OCI-LY3 (cell line): ENCODE measurements at regions not wholly inside any gene's neighbourhood (a gene's known extent, or its start where the extent isn't known, plus 50 kb on each side); places are given as distances from the start of the nearest gene placed in this dataset.

ENCODE experiments used
- H2AFZ ChIP-seq: fragments of 200-600, 300-600 bp; shearing (Covaris generic); 2 replicates; pipeline ENCODE4 v1.6.0; 2014; ENCODE audit warnings: antibody characterized with exemption, low read depth, low read length
- H3K27ac ChIP-seq: fragments of 200-600, 300-600 bp; sonication (generic); 2 replicates; pipeline ENCODE4 v1.5.1; 2014; ENCODE audit warnings: mild to moderate bottlenecking, low read length, moderate library complexity, mixed read lengths
- H3K27me3 ChIP-seq: fragments of 200-600, 300-600 bp; sonication (generic); 2 replicates; pipeline ENCODE4 v1.6.1; 2014; ENCODE audit warnings: low read depth, low read length, mixed read lengths
- H3K36me3 ChIP-seq: fragments of 200-600, 300-600 bp; sonication (generic); replicated peaks from 2 replicates; pipeline ENCODE3; 2014; ENCODE audit warnings: low read depth, low read length, mixed read lengths
- H3K4me1 ChIP-seq: fragments of 300-600, 200-600 bp; sonication (generic); 2 replicates; pipeline ENCODE4 v1.6.1; 2014; ENCODE audit warnings: low read length, mixed read lengths
- H3K4me2 ChIP-seq: fragments of 200-600, 300-600 bp; sonication (generic); 2 replicates; pipeline ENCODE4 v1.6.1; 2014; ENCODE audit warnings: low read length, mixed read lengths
- H3K4me3 ChIP-seq: fragments of 300-600, 200-600 bp; sonication (generic); 2 replicates; pipeline ENCODE4 v1.5.1; 2014; ENCODE audit warnings: antibody characterized with exemption, mild to moderate bottlenecking, low read length, moderate library complexity
- H3K79me2 ChIP-seq: fragments of 300-600, 200-600 bp; shearing (Covaris generic); 2 replicates; pipeline ENCODE4 v1.6.1; 2014; ENCODE audit warnings: mild to moderate bottlenecking, low read length, mixed read lengths
- H3K9ac ChIP-seq: fragments of 300-600, 200-600 bp; shearing (Covaris generic); 2 replicates; pipeline ENCODE4 v1.6.0; 2014; ENCODE audit warnings: mild to moderate bottlenecking, low read length, moderate library complexity
- H3K9me3 ChIP-seq: fragments of 200-600, 300-600 bp; shearing (Covaris generic); 2 replicates; pipeline ENCODE4 v1.6.1; 2014; ENCODE audit warnings: low read length, mixed read lengths; ENCODE audit not compliant: insufficient read depth
- H4K20me1 ChIP-seq: fragments of 200-600, 300-600 bp; sonication (generic); 2 replicates; pipeline ENCODE4 v1.6.1; 2016; ENCODE audit warnings: low read length, mixed read lengths; ENCODE audit not compliant: insufficient read depth
- EZH2phosphoT487 ChIP-seq: fragments of 200-600 bp; shearing (Covaris generic); IDR thresholded peaks from 2 replicates; pipeline ENCODE4 v1.6.1; 2018; ENCODE audit warnings: antibody characterized with exemption, mixed run types, low read depth
- TF ChIP-seq, protein P1 (sequence below): fragments of 200-600, 300-600 bp; sonication (generic); IDR thresholded peaks from 2 replicates; pipeline ENCODE4 v1.5.1; 2014; ENCODE audit warnings: antibody characterized with exemption, low read length, low read depth

DNA sequence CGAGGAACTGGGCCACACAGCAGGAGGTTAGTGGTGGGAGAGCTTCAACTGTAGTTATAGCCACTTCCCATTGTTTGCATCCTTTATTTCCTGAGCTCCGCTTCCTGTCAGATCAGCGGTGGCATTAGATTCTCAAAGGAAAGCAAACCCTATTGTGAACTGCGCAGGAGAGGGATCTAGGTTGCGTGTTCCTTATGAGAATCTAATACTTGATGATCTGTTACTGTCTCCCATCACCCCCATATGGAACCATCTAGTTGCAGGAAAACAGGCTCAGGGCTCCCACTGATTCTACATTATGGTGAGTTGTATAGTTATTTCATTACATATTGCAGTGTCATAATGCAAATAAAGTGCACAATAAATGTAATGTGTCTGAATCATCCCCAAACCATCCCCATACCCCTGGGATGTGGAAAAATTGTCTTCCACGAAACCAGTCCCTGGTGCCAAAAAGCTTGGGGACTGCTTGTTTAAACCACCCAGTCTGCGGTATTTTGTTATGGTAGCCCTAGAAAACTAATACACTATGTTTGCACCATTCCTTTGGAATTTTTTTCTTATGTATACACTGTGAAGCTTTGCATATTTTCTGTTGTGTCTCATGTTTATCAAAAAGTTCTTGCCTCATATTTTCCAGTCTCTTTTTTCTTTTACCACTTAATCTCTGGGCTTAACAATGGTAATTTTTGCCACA lies 136.6 kb upstream of the IVNS1ABP start:
- no peaks in the 10 kb centered on the region for H3K79me2 ChIP-seq
- H3K4me2 ChIP-seq: no peak overlapping the region
- no peak overlapping the region for H3K4me3 ChIP-seq
- H3K36me3 ChIP-seq: no peaks in the 10 kb centered on the region
- no peaks in the 10 kb centered on the region for H4K20me1 ChIP-seq
- peaks cover 3% of the 10 kb centered on the region for H3K4me1 ChIP-seq
- no peak overlapping the region for H2AFZ ChIP-seq
- TF ChIP-seq, protein P1, sequence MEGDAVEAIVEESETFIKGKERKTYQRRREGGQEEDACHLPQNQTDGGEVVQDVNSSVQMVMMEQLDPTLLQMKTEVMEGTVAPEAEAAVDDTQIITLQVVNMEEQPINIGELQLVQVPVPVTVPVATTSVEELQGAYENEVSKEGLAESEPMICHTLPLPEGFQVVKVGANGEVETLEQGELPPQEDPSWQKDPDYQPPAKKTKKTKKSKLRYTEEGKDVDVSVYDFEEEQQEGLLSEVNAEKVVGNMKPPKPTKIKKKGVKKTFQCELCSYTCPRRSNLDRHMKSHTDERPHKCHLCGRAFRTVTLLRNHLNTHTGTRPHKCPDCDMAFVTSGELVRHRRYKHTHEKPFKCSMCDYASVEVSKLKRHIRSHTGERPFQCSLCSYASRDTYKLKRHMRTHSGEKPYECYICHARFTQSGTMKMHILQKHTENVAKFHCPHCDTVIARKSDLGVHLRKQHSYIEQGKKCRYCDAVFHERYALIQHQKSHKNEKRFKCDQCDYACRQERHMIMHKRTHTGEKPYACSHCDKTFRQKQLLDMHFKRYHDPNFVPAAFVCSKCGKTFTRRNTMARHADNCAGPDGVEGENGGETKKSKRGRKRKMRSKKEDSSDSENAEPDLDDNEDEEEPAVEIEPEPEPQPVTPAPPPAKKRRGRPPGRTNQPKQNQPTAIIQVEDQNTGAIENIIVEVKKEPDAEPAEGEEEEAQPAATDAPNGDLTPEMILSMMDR: no peak
- TF ChIP-seq EZH2phosphoT487: no peak
- H3K9me3 ChIP-seq: 0 out of 2 replicates have a peak, but pooled peaks cover 3% of the 10 kb centered on the region
- no peaks in the 10 kb centered on the region for H3K27me3 ChIP-seq
- H3K27ac ChIP-seq: no peak overlapping the region
- H3K9ac ChIP-seq: no peak overlapping the region

DNA sequence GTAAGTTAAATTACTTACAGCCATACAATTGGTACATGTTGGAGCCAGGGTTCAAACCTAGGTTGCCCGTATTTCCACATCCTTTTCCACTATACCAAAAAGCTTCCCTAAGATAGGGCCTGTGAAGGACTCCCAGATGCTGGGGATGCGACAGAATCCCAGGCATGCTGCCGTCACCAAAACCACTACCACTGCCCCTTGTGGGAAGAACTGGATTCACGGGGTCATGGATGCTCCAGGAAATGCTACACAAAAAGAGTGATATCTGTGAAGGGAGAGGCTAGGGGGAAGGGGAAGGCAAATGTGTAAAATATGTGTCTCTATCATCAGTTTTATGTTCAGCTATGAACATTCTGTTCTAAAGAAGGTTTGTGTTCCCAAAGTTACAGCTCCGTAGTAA lies 133.9 kb upstream of the IVNS1ABP start:
- no peak overlapping the region for H3K4me2 ChIP-seq
- 0 out of 2 replicates have a peak, but pooled peaks cover 3% of the 10 kb centered on the region for H3K9me3 ChIP-seq
- TF ChIP-seq EZH2phosphoT487: no peak
- TF ChIP-seq, protein P1: no peak
- H3K4me3 ChIP-seq: no peak overlapping the region
- H3K79me2 ChIP-seq: no peaks in the 10 kb centered on the region
- H3K27me3 ChIP-seq: no peaks in the 10 kb centered on the region
- H3K36me3 ChIP-seq: no peaks in the 10 kb centered on the region
- no peak overlapping the region for H2AFZ ChIP-seq
- no peak overlapping the region for H3K27ac ChIP-seq
- H3K9ac ChIP-seq: no peak overlapping the region
- no peaks in the 10 kb centered on the region for H4K20me1 ChIP-seq
- 0 out of 2 replicates have a peak, but pooled peaks cover 4% of the 10 kb centered on the region for H3K4me1 ChIP-seq

DNA sequence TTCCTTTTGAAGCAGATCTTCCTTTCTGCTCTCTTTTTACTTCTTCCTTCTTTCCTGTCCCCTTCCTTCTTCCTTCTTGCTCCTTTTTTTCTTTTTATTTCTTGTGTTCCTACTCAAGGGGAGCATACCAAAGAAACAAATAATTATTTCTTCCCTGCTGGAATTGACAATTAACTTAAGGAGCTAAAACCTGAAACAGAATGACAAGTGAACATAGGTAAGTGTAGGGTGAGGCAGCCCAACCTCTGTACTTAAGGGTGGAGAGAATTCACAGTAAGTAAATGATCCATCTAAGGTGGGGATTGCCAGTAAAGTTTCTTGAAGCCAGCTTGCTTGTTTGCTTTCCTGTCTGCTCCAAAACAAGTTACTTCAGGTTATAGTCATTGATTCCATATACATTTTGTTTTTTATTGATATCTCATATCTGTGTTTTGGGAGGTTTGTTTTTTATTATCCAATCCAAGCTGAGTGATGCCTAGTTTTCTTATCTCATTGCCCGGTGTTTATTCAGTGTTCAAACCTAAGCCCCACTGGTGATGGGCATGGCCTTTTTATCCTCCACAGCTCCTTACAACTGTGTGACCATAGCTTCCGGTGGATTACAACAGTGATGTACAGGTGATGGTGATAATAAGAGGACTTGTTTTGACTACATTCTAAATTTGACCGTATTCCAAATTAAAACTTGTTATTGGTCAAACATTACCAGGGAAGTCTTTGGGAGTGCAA lies 133.2 kb upstream of the IVNS1ABP start:
- H3K36me3 ChIP-seq: no peaks in the 10 kb centered on the region
- no peak for TF ChIP-seq EZH2phosphoT487
- TF ChIP-seq, protein P1: no peak
- H3K9me3 ChIP-seq: 0 out of 2 replicates have a peak, but pooled peaks cover 3% of the 10 kb centered on the region
- no peak overlapping the region for H3K9ac ChIP-seq
- H3K79me2 ChIP-seq: no peaks in the 10 kb centered on the region
- no peaks in the 10 kb centered on the region for H4K20me1 ChIP-seq
- no peaks in the 10 kb centered on the region for H3K27me3 ChIP-seq
- no peak overlapping the region for H2AFZ ChIP-seq
- 0 out of 2 replicates have a peak, but pooled peaks cover 5% of the 10 kb centered on the region for H3K4me1 ChIP-seq
- H3K4me2 ChIP-seq: no peak overlapping the region
- no peak overlapping the region for H3K4me3 ChIP-seq
- H3K27ac ChIP-seq: no peak overlapping the region

DNA sequence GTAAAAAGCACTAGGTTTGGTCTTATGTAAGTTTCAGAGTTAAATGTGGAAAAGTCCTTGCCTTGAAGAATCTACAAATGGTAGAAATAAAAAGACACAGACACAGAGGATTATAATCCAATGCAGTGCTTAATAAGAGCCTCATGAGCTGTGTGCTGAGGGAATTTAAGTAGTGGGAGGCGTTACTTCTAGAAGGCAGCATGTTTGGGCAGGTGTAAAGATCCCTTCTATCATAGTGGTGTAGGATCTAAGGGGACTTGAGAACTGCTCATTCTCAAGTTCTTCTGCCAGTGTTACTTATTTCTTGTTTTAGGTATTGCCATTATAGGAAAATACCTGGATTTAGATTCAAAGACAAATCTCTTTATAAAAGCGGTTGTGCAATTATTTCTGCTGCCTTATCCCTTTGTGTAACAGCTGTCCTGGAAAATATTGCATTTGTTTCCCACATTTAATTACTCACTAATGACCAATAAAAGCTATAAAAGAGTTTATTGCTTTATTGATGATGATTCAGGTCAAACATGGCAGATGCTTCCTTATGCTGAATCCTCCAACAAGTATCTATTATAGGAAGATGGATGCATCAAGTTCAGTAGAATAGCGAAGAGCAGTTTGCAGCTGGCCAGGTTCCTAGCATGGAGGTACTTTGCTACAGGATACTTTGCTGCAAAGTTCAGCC lies 132.5 kb upstream of the IVNS1ABP start:
- H3K4me2 ChIP-seq: no peak overlapping the region
- 0 out of 2 replicates have a peak, but pooled peaks cover 3% of the 10 kb centered on the region for H3K9me3 ChIP-seq
- TF ChIP-seq EZH2phosphoT487: no peak
- TF ChIP-seq, protein P1: no peak
- 0 out of 2 replicates have a peak, but pooled peaks cover 5% of the 10 kb centered on the region for H3K4me1 ChIP-seq
- H3K27me3 ChIP-seq: no peaks in the 10 kb centered on the region
- no peaks in the 10 kb centered on the region for H3K79me2 ChIP-seq
- H4K20me1 ChIP-seq: no peaks in the 10 kb centered on the region
- H3K36me3 ChIP-seq: no peaks in the 10 kb centered on the region
- H2AFZ ChIP-seq: no peak overlapping the region
- H3K4me3 ChIP-seq: no peak overlapping the region
- no peak overlapping the region for H3K9ac ChIP-seq
- H3K27ac ChIP-seq: no peak overlapping the region
